ENCODE measurements at regions not wholly inside any gene's neighbourhood (a gene's known extent, or its start where the extent isn't known, plus 50 kb on each side); places are given as distances from the start of the nearest gene placed in this dataset.
"Not testable (repeated sequence)": the region's sequence is repeated elsewhere in the genome, so short reads cannot be mapped to it uniquely, and the experiment has no call there.

DNA sequence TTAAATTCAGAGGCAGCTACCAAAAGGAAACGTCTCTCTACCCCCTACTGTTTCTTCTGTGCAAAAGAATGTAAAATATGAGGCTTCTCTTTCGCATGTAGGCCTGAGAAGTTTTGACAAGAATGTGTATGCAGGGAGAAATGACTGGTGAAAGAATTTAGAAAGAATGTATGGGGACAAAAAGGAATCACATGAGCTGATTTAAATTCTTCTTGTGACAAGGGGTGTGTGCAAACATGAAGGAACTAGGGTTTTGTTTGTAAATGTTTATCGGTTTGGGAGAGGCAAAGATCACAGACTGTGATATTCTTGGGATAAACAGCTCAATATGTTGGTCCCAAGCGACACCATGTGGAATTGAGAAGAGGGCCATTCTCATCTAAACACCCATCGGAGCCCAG is 345.2 kb upstream of the VRK2 start:
- Mint-ChIP-seq H3K9me3 (peaks cover 3% of the 10 kb centered on the region), H3K36me3 (no peaks in the 10 kb centered on the region), H3K27ac (peak overlapping the region; percentile 47), H3K4me3 (no peak overlapping the region), H3K27me3 (ENCODE audit: low read depth) (no peaks in the 10 kb centered on the region), H3K4me1 (peaks cover 7% of the 10 kb centered on the region)
- no peak for DNase-seq (ENCODE audit: low spot score in 2 of 2, unreplicated experiment in 2 of 2)
- TF ChIP-seq, protein P1, sequence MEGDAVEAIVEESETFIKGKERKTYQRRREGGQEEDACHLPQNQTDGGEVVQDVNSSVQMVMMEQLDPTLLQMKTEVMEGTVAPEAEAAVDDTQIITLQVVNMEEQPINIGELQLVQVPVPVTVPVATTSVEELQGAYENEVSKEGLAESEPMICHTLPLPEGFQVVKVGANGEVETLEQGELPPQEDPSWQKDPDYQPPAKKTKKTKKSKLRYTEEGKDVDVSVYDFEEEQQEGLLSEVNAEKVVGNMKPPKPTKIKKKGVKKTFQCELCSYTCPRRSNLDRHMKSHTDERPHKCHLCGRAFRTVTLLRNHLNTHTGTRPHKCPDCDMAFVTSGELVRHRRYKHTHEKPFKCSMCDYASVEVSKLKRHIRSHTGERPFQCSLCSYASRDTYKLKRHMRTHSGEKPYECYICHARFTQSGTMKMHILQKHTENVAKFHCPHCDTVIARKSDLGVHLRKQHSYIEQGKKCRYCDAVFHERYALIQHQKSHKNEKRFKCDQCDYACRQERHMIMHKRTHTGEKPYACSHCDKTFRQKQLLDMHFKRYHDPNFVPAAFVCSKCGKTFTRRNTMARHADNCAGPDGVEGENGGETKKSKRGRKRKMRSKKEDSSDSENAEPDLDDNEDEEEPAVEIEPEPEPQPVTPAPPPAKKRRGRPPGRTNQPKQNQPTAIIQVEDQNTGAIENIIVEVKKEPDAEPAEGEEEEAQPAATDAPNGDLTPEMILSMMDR (IDR thresholded peaks at IDR 0.05; ENCODE audit: unreplicated experiment): no peak

DNA sequence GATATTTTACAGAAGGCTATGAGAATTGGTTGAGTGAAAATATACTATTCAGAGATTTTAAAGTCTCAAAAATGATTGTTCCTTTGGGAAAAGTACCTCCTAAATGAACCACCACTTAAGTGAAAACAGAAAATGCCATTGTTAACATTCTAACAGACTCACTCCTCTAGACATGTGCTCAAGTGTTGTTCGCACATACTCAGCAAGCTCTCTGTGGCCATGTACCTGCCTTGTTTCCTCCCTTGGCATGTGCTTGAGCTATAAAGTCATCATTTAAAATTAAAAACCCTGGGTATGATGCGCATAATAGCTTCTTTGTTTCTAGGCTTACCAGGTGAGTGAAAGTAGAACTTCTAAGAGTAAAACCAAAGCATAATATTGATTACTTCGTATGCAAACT is 343.2 kb upstream of the VRK2 start:
- H3K36me3 Mint-ChIP-seq: no peaks in the 10 kb centered on the region
- no peak for DNase-seq (ENCODE audit: low spot score in 2 of 2, unreplicated experiment in 2 of 2)
- H3K4me1 Mint-ChIP-seq: peaks cover 7% of the 10 kb centered on the region
- peaks cover 3% of the 10 kb centered on the region for H3K9me3 Mint-ChIP-seq
- H3K27ac Mint-ChIP-seq: no peak overlapping the region
- H3K4me3 Mint-ChIP-seq: no peak overlapping the region
- TF ChIP-seq, protein P1 (IDR thresholded peaks at IDR 0.05; ENCODE audit: unreplicated experiment): no peak
- no peaks in the 10 kb centered on the region for H3K27me3 Mint-ChIP-seq (ENCODE audit: low read depth)

DNA sequence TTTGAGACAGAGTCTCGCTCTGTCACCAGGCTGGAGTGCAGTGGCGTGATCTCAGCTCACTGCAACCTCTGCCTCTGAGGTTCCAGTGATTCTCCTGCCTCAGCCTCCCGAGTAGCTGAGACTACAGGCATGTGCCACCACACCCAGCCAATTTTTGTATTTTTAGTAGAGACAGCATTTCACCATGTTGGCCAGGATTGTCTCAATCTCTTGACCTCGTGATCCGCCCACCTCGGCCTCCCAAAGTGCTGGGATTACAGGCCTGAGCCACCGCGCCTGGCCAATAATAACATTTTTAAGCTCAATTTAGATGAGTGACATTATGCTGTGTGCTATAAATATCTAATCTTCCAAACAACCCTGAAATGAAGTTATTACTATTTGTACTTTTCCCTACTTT is 338.8 kb upstream of the VRK2 start:
- not testable (repeated sequence) for H3K9me3 Mint-ChIP-seq; H3K4me3 Mint-ChIP-seq; H3K27ac Mint-ChIP-seq; DNase-seq (ENCODE audit: low spot score in 2 of 2, unreplicated experiment in 2 of 2); H3K36me3 Mint-ChIP-seq; H3K27me3 Mint-ChIP-seq (ENCODE audit: low read depth)
- peaks cover 13% of the 10 kb centered on the region for H3K4me1 Mint-ChIP-seq

DNA sequence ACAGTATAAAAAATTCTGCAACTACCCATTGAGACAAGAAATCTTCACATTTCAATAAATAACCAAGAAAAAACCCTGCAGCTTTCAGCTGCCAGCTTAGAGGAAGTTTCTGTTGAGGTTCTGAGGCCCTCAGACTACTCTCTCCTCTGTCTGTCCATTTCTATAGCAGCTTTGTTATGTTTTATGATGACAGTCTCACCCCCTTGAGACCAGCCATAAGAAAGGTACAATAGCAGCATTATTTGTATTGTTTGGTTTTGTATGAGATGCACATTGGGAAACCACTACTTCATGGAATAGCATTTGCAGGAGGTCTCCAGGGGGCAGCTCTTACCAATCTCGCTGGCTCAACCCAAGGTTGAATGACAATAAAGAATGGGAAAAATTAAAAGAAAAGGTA is 334.6 kb upstream of the VRK2 start:
- Mint-ChIP-seq H3K27ac (no peak overlapping the region), H3K36me3 (no peaks in the 10 kb centered on the region), H3K27me3 (ENCODE audit: low read depth) (no peaks in the 10 kb centered on the region), H3K4me3 (no peak overlapping the region), H3K4me1 (peaks cover 13% of the 10 kb centered on the region), H3K9me3 (no peaks in the 10 kb centered on the region)
- TF ChIP-seq, protein P1 (IDR thresholded peaks at IDR 0.05; ENCODE audit: unreplicated experiment): no peak
- no peak for DNase-seq (ENCODE audit: low spot score in 2 of 2, unreplicated experiment in 2 of 2)

DNA sequence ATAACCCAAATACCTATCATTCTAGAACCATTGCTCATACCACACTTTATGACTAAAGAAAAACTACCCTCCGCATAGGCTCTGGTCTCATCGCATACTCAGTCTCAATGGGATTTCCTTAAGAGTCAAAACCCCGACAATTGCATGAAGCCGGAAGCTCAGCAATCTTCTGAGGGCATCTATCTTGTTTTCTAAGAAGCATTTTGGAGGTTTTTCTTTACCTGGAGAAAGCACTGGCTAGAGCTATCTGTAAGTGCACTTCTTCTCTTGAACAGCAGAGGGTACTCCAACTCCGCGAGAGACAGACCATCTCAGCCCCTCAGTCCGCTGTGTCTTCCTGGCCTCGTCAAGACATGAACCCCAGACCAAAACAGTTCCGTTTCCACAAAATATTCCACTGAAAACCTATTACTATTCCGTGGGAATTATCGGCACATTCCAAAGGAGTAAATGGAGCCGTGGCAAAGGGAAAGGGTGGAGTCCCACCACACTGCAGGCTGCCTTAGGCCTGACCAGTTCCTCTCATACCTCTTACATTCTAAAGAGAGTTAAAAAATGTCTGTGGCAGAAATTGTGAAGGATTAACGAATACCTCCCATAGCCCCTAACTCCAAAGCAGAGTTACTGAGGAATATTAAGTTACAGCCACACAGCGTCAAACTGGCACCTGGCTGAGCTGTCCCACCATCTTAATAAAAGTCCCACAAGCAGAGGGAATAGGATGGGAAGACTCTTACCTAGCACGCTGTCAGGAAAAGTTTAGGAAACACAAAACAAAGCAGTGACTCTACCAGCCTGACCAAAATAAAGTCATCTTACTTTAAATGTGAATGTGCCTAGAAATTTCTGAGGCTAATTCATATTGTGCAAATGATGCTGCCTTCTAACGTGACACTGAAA is 325.6 kb upstream of the VRK2 start:
- TF ChIP-seq, protein P1 (IDR thresholded peaks at IDR 0.05; ENCODE audit: unreplicated experiment): peak; percentile 84
- Mint-ChIP-seq H3K27ac (peak overlapping the region; percentile 87), H3K4me1 (peaks cover 14% of the 10 kb centered on the region), H3K27me3 (ENCODE audit: low read depth) (no peaks in the 10 kb centered on the region), H3K36me3 (no peaks in the 10 kb centered on the region), H3K4me3 (peak overlapping the region; percentile 60), H3K9me3 (no peaks in the 10 kb centered on the region)
- DNase-seq (ENCODE audit: low spot score in 2 of 2, unreplicated experiment in 2 of 2): peak; percentile 26 to 69

DNA sequence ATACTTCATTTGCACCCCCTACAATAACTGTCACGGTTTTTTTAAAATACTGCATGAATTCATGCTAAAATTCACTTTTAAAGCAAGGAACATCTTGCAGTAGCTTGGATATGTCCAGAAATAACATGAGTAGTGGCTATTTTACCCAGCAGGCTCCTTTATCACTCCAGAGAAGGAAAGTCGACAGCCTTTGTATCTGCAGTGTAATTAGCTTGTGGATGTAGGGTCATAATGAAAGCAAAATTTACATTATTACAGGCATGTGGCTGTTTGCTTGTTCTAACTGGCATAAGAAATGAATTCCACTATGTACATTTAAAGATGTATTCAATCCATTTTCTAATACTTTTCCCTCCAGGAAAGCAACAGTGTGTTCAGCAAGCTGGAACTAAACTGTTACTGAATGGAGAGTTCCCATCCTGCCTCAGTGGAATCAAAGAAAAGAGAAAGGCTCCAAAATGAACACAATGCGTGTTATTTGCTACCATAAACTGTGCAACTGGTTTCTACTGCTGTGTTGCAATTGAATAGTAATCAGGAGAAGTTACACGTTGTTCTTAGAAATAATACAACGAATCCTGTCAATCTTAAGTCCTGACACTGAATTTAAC is 321.2 kb upstream of the VRK2 start:
- TF ChIP-seq, protein P1 (IDR thresholded peaks at IDR 0.05; ENCODE audit: unreplicated experiment): no peak

More for the DNA sequence above, 321.2 kb upstream of the VRK2 start:
- H3K4me3 Mint-ChIP-seq: no peak overlapping the region
- H3K27me3 Mint-ChIP-seq (ENCODE audit: low read depth): no peaks in the 10 kb centered on the region
- no peaks in the 10 kb centered on the region for H3K36me3 Mint-ChIP-seq
- H3K9me3 Mint-ChIP-seq: peaks cover 8% of the 10 kb centered on the region
- peaks cover 13% of the 10 kb centered on the region for H3K4me1 Mint-ChIP-seq
- no peak overlapping the region for H3K27ac Mint-ChIP-seq
- no peak for DNase-seq (ENCODE audit: low spot score in 2 of 2, unreplicated experiment in 2 of 2)
